ENCODE measurements at regions not wholly inside any gene's neighbourhood (a gene's known extent, or its start where the extent isn't known, plus 50 kb on each side); places are given as distances from the start of the nearest gene placed in this dataset.

- Histone ChIP-seq H3K4me3 (ENCODE audit: low read depth in 1 of 3, low read length in 3 of 3) (no peak overlapping the region), H3K27me3 (ENCODE audit: control insufficient read depth in 4 of 4, insufficient read depth in 4 of 4, low read length in 3 of 4) (no peaks in the 10 kb centered on the region), H3K9me3 (ENCODE audit: control insufficient read depth in 4 of 4, low read length in 3 of 4) (no peaks in the 10 kb centered on the region), H3K36me3 (ENCODE audit: control insufficient read depth in 4 of 4, insufficient read depth in 3 of 4, low read depth in 1 of 4, low read length in 3 of 4) (no peaks in the 10 kb centered on the region), H3K27ac (ENCODE audit: low read depth in 1 of 2, low read length in 2 of 2) (no peak overlapping the region), H3K9ac (ENCODE audit: low read depth in 1 of 2, low read length in 2 of 2) (no peak overlapping the region), H3K4me1 (ENCODE audit: control insufficient read depth in 4 of 4, insufficient read depth in 4 of 4, low read length in 3 of 4) (no peaks in the 10 kb centered on the region)
- DNase-seq (ENCODE audit: low spot score) = no peak
- no peak for TF ChIP-seq FOXA2 (IDR thresholded peaks at IDR 0.05)
- WGBS = 92% methylated on average over 1 of the region's 1 CpG
Measured at GRCh38 chr10:108086502-108086901, 922.0 kb upstream of the SORCS1 start.

- WGBS = 86% methylated on average over 1 of the region's 1 CpG
- Histone ChIP-seq H3K36me3 (ENCODE audit: control insufficient read depth in 4 of 4, insufficient read depth in 3 of 4, low read depth in 1 of 4, low read length in 3 of 4) (no peaks in the 10 kb centered on the region), H3K4me3 (ENCODE audit: low read depth in 1 of 3, low read length in 3 of 3) (no peak overlapping the region), H3K9ac (ENCODE audit: low read depth in 1 of 2, low read length in 2 of 2) (no peak overlapping the region), H3K27me3 (ENCODE audit: control insufficient read depth in 4 of 4, insufficient read depth in 4 of 4, low read length in 3 of 4) (no peaks in the 10 kb centered on the region), H3K27ac (ENCODE audit: low read depth in 1 of 2, low read length in 2 of 2) (no peak overlapping the region), H3K9me3 (ENCODE audit: control insufficient read depth in 4 of 4, low read length in 3 of 4) (no peaks in the 10 kb centered on the region), H3K4me1 (ENCODE audit: control insufficient read depth in 4 of 4, insufficient read depth in 4 of 4, low read length in 3 of 4) (no peaks in the 10 kb centered on the region)
- TF ChIP-seq NR2F2 (IDR thresholded peaks at IDR 0.05) (no peak), REST (IDR thresholded peaks at IDR 0.05) (no peak), JUND (IDR thresholded peaks at IDR 0.05) (no peak), RAD21 (IDR thresholded peaks at IDR 0.05) (no peak), HNF4G (IDR thresholded peaks at IDR 0.05) (no peak), GABPA (IDR thresholded peaks at IDR 0.05 in 1 of 2, conservative IDR thresholded peaks at IDR 0.05 in 1 of 2) (no peak), ZBTB33 (IDR thresholded peaks at IDR 0.05) (no peak), SP1 (IDR thresholded peaks at IDR 0.05) (no peak), FOXA2 (IDR thresholded peaks at IDR 0.05) (no peak)
- no peak for DNase-seq (ENCODE audit: low spot score)
Measured at GRCh38 chr10:108082596-108082995, 918.1 kb upstream of the SORCS1 start.

- 57% methylated on average over 2 of the region's 2 CpGs for WGBS
- no peaks in the 10 kb centered on the region for H3K9me3 ChIP-seq (ENCODE audit: control insufficient read depth in 4 of 4, low read length in 3 of 4)
- no peaks in the 10 kb centered on the region for H3K27me3 ChIP-seq (ENCODE audit: control insufficient read depth in 4 of 4, insufficient read depth in 4 of 4, low read length in 3 of 4)
- H3K9ac ChIP-seq (ENCODE audit: low read depth in 1 of 2, low read length in 2 of 2) = no peak overlapping the region
- H3K4me3 ChIP-seq (ENCODE audit: low read depth in 1 of 3, low read length in 3 of 3) = no peak overlapping the region
- DNase-seq (ENCODE audit: low spot score) = no peak
- H3K4me1 ChIP-seq (ENCODE audit: control insufficient read depth in 4 of 4, insufficient read depth in 4 of 4, low read length in 3 of 4) = no peaks in the 10 kb centered on the region
- H3K36me3 ChIP-seq (ENCODE audit: control insufficient read depth in 4 of 4, insufficient read depth in 3 of 4, low read depth in 1 of 4, low read length in 3 of 4) = no peaks in the 10 kb centered on the region
- H3K27ac ChIP-seq (ENCODE audit: low read depth in 1 of 2, low read length in 2 of 2) = no peak overlapping the region
- no peak for TF ChIP-seq ATF3 (IDR thresholded peaks at IDR 0.05)
- no peak for TF ChIP-seq ZBTB33 (IDR thresholded peaks at IDR 0.05)
- no peak for TF ChIP-seq RAD21 (IDR thresholded peaks at IDR 0.05)
- TF ChIP-seq FOXA2 (IDR thresholded peaks at IDR 0.05) = no peak
- no peak for TF ChIP-seq GABPA (IDR thresholded peaks at IDR 0.05 in 1 of 2, conservative IDR thresholded peaks at IDR 0.05 in 1 of 2)
- TF ChIP-seq CTCF (IDR thresholded peaks at IDR 0.05; ENCODE audit: low read depth, low read length, missing input control) = no peak
- TF ChIP-seq NR2F2 (IDR thresholded peaks at IDR 0.05) = no peak
- TF ChIP-seq YY1 (IDR thresholded peaks at IDR 0.05) = no peak
- no peak for TF ChIP-seq TAF1 (conservative IDR thresholded peaks at IDR 0.05)
- no peak for TF ChIP-seq REST (IDR thresholded peaks at IDR 0.05)
- no peak for TF ChIP-seq RXRA (IDR thresholded peaks at IDR 0.05)
Measured at GRCh38 chr10:108078263-108078662, 913.8 kb upstream of the SORCS1 start.

Data from liver (tissue), 8 donors.